WTC11 (cell line): ENCODE measurements at regions not wholly inside any gene's neighbourhood (a gene's known extent, or its start where the extent isn't known, plus 50 kb on each side); places are given as distances from the start of the nearest gene placed in this dataset.
A peak's percentile ranks its signal among the peaks of the same experiment; 100 is the strongest.
"Not testable (repeated sequence)": the region's sequence is repeated elsewhere in the genome, so short reads cannot be mapped to it uniquely, and the experiment has no call there.

ENCODE experiments used
- ATAC-seq: fragments of 200-7000 bp; cut with Tn5 transposase; 2 replicates; pipeline ENCODE4 v1.10.0; 2021; ENCODE audit warnings: mild to moderate bottlenecking, moderate library complexity
- CTCF ChIA-PET: fragments of 300-600 bp; sonication (Branson Sonifier 250); formaldehyde crosslinking; loops from one replicate; lab custom pipeline; 2021; ENCODE audit warnings: antibody characterized with exemption; lab: Charles Lee
- POLR2A ChIA-PET: fragments of 350-600 bp; sonication (Branson Sonifier 250); formaldehyde crosslinking; loops from one replicate; lab custom pipeline; 2021; ENCODE audit warnings: antibody characterized with exemption; lab: Charles Lee
- DNase-seq: peaks from one replicate; pipeline ENCODE4 v3.0.0; 2021; ENCODE audit warnings: low spot score
- H3K27ac Mint-ChIP-seq: 2 replicates; pipeline ENCODE4 v1.8.0; 2021; ENCODE audit warnings: mixed read lengths
- H3K27me3 Mint-ChIP-seq: 2 replicates; pipeline ENCODE4 v1.8.0; 2021; ENCODE audit warnings: low read depth, mild to moderate bottlenecking, moderate library complexity, mixed read lengths
- H3K36me3 Mint-ChIP-seq: 2 replicates; pipeline ENCODE4 v1.8.0; 2021; ENCODE audit warnings: mixed read lengths
- H3K4me1 Mint-ChIP-seq: 2 replicates; pipeline ENCODE4 v1.8.0; 2022; ENCODE audit warnings: mixed read lengths
- H3K4me3 Mint-ChIP-seq: 2 replicates; pipeline ENCODE4 v1.8.0; 2021; ENCODE audit warnings: mild to moderate bottlenecking, moderate library complexity, mixed read lengths
- H3K9me3 Mint-ChIP-seq: 2 replicates; pipeline ENCODE4 v1.8.0; 2021; ENCODE audit warnings: mixed read lengths
- ARID4B ChIP-seq: sonication (generic); formaldehyde crosslinking; IDR thresholded peaks from 2 replicates; pipeline ENCODE4 v1.8.0; 2023; ENCODE audit warnings: missing genetic modification reagents, mild to moderate bottlenecking, borderline replicate concordance
- CREM ChIP-seq: sonication (generic); formaldehyde crosslinking; IDR thresholded peaks from 2 replicates; pipeline ENCODE4 v1.8.1; 2022; ENCODE audit warnings: mild to moderate bottlenecking, missing genetic modification reagents, moderate library complexity
- ERG ChIP-seq: fragments of 250-450 bp; sonication (Bioruptor Pico); IDR thresholded peaks from 2 replicates; pipeline ENCODE4 v1.8.0; 2021; ENCODE audit warnings: mild to moderate bottlenecking
- ETV6 ChIP-seq: sonication (generic); formaldehyde crosslinking; IDR thresholded peaks from 2 replicates; pipeline ENCODE4 v1.8.1; 2022; ENCODE audit warnings: mild to moderate bottlenecking, missing genetic modification reagents
- FOXJ3 ChIP-seq: sonication (generic); formaldehyde crosslinking; IDR thresholded peaks from 2 replicates; pipeline ENCODE4 v1.9.0; 2021; ENCODE audit warnings: missing genetic modification reagents, mild to moderate bottlenecking, borderline replicate concordance
- FOXP1 ChIP-seq: sonication (generic); formaldehyde crosslinking; IDR thresholded peaks from 2 replicates; pipeline ENCODE4 v1.8.0; 2022; ENCODE audit warnings: missing genetic modification reagents, mild to moderate bottlenecking, moderate library complexity, borderline replicate concordance
- MAX ChIP-seq: sonication (generic); formaldehyde crosslinking; IDR thresholded peaks from 2 replicates; pipeline ENCODE4 v1.8.0; 2022; ENCODE audit warnings: mild to moderate bottlenecking, missing genetic modification reagents
- NFYB ChIP-seq: sonication (generic); formaldehyde crosslinking; conservative IDR thresholded peaks from 2 replicates; pipeline ENCODE4 v1.8.0; 2022; ENCODE audit warnings: low read depth, missing genetic modification reagents
- PREB ChIP-seq: sonication (generic); formaldehyde crosslinking; IDR thresholded peaks from 2 replicates; pipeline ENCODE4 v1.8.1; 2022; ENCODE audit warnings: mild to moderate bottlenecking, missing genetic modification reagents, moderate library complexity, borderline replicate concordance
- TEAD4 ChIP-seq: sonication (generic); formaldehyde crosslinking; IDR thresholded peaks from 2 replicates; pipeline ENCODE4 v1.8.0; 2022; ENCODE audit warnings: mild to moderate bottlenecking, missing genetic modification reagents
- TP53 ChIP-seq: sonication (generic); formaldehyde crosslinking; IDR thresholded peaks from 2 replicates; pipeline ENCODE4 v1.8.1; 2023; ENCODE audit warnings: mild to moderate bottlenecking, missing genetic modification reagents
- ZNF232 ChIP-seq: sonication (generic); formaldehyde crosslinking; IDR thresholded peaks from 2 replicates; pipeline ENCODE4 v1.8.0; 2022; ENCODE audit warnings: mild to moderate bottlenecking, missing genetic modification reagents
- ZNF396 ChIP-seq: fragments of 250-450 bp; sonication (Bioruptor Pico); IDR thresholded peaks from 2 replicates; pipeline ENCODE4 v1.8.0; 2021; ENCODE audit warnings: mild to moderate bottlenecking, moderate library complexity, borderline replicate concordance

- TF ChIP-seq ERG (no peak), ETV6 (CRISPR knock-in tag) (no peak), TEAD4 (CRISPR knock-in tag) (no peak), MAX (CRISPR knock-in tag) (no peak)
- POLR2A ChIA-PET = no interaction called here
- peak overlapping the region; percentile 26 for H3K4me3 Mint-ChIP-seq
- ATAC-seq (no peak), DNase-seq (no peak)
- no peaks in the 10 kb centered on the region for H3K4me1 Mint-ChIP-seq
- H3K9me3 Mint-ChIP-seq = peaks cover 68% of the 10 kb centered on the region
- H3K36me3 Mint-ChIP-seq = peaks cover 77% of the 10 kb centered on the region
- H3K27ac Mint-ChIP-seq = no peak overlapping the region
- peaks cover 49% of the 10 kb centered on the region for H3K27me3 Mint-ChIP-seq
- CTCF ChIA-PET = no interaction called here
Measured at GRCh38 chr20:29876911-29877285, 1380.6 kb upstream of the DEFB115 start.

GRCh38 chr20:29877411-29878280 lies 1379.8 kb upstream of the DEFB115 start:
- ATAC-seq, H3K4me1 Mint-ChIP-seq, DNase-seq, POLR2A ChIA-PET, CTCF ChIA-PET, H3K27ac Mint-ChIP-seq: not testable (repeated sequence)
- Mint-ChIP-seq H3K4me3 (peak overlapping the region; percentile 45), H3K36me3 (peaks cover 79% of the 10 kb centered on the region), H3K27me3 (peaks cover 53% of the 10 kb centered on the region), H3K9me3 (peaks cover 69% of the 10 kb centered on the region)

- DNase-seq = no peak
- POLR2A ChIA-PET = no interaction called here
Measured at GRCh38 chr20:29878281-29878741, 1379.2 kb upstream of the DEFB115 start.

More at GRCh38 chr20:29878281-29878741, 1379.2 kb upstream of the DEFB115 start:
- TF ChIP-seq ZNF396 (CRISPR knock-in tag) (no peak), FOXP1 (no peak), ERG (no peak), ETV6 (CRISPR knock-in tag) (no peak), ZNF232 (CRISPR knock-in tag) (no peak), MAX (CRISPR knock-in tag) (no peak), NFYB (CRISPR knock-in tag) (no peak), CREM (CRISPR knock-in tag) (no peak), FOXJ3 (CRISPR knock-in tag) (no peak), ARID4B (CRISPR knock-in tag) (no peak), TP53 (CRISPR knock-in tag) (no peak), PREB (CRISPR knock-in tag) (no peak)
- CTCF ChIA-PET = no interaction called here
- peaks cover 50% of the 10 kb centered on the region for H3K27me3 Mint-ChIP-seq
- H3K4me1 Mint-ChIP-seq = no peaks in the 10 kb centered on the region
- H3K4me3 Mint-ChIP-seq = peak overlapping the region; percentile 45
- ATAC-seq = peak; percentile 71
- H3K9me3 Mint-ChIP-seq = peaks cover 66% of the 10 kb centered on the region
- H3K27ac Mint-ChIP-seq = no peak overlapping the region
- peaks cover 75% of the 10 kb centered on the region for H3K36me3 Mint-ChIP-seq
